NCI-H226 (cell line): ENCODE measurements at regions not wholly inside any gene's neighbourhood (a gene's known extent, or its start where the extent isn't known, plus 50 kb on each side); places are given as distances from the start of the nearest gene placed in this dataset.

Experiments
- DNase-seq: peaks from one replicate; pipeline ENCODE4 v3.0.0-alpha.2; 2015

GRCh38 chr1:73627723-73628122, 570.3 kb downstream of the LRRIQ3 start:
- no peak for DNase-seq

- no peak for DNase-seq
Measured at GRCh38 chr1:73626326-73626725, 571.6 kb downstream of the LRRIQ3 start.

GRCh38 chr1:73623946-73624345, 574.0 kb downstream of the LRRIQ3 start:
- no peak for DNase-seq

- no peak for DNase-seq
Measured at GRCh38 chr1:73617145-73617544, 580.8 kb downstream of the LRRIQ3 start.

GRCh38 chr1:73611681-73612080, 586.3 kb downstream of the LRRIQ3 start:
- DNase-seq = no peak

GRCh38 chr1:73604739-73605138, 593.2 kb downstream of the LRRIQ3 start:
- DNase-seq = no peak

- DNase-seq = no peak
Measured at GRCh38 chr1:73604211-73604610, 593.8 kb downstream of the LRRIQ3 start.

GRCh38 chr1:73593804-73594203, 604.2 kb downstream of the LRRIQ3 start:
- no peak for DNase-seq

GRCh38 chr1:73593364-73593763, 604.6 kb downstream of the LRRIQ3 start:
- no peak for DNase-seq

- no peak for DNase-seq
Measured at GRCh38 chr1:73587080-73587479, 610.9 kb downstream of the LRRIQ3 start.

GRCh38 chr1:73577206-73577605, 620.8 kb downstream of the LRRIQ3 start:
- no peak for DNase-seq

GRCh38 chr1:73576083-73576482, 621.9 kb downstream of the LRRIQ3 start:
- DNase-seq = no peak

GRCh38 chr1:73564294-73564693, 633.7 kb downstream of the LRRIQ3 start:
- DNase-seq = no peak

- no peak for DNase-seq
Measured at GRCh38 chr1:73556270-73556669, 641.7 kb downstream of the LRRIQ3 start.

- no peak for DNase-seq
Measured at GRCh38 chr1:73537400-73537799, 660.6 kb downstream of the LRRIQ3 start.

GRCh38 chr1:73517603-73518191, 680.3 kb downstream of the LRRIQ3 start:
- DNase-seq = no peak

GRCh38 chr1:73516451-73516850, 681.5 kb downstream of the LRRIQ3 start:
- DNase-seq = no peak

- no peak for DNase-seq
Measured at GRCh38 chr1:73511038-73511437, 686.9 kb downstream of the LRRIQ3 start.

GRCh38 chr1:73500154-73500553, 697.8 kb downstream of the LRRIQ3 start:
- DNase-seq = no peak

- no peak for DNase-seq
Measured at GRCh38 chr1:73499671-73500070, 698.3 kb downstream of the LRRIQ3 start.

- DNase-seq = no peak
Measured at GRCh38 chr1:73491621-73492020, 706.4 kb downstream of the LRRIQ3 start.

GRCh38 chr1:73475316-73475870, 722.6 kb downstream of the LRRIQ3 start:
- no peak for DNase-seq

- DNase-seq = no peak
Measured at GRCh38 chr1:73472810-73473209, 725.2 kb downstream of the LRRIQ3 start.

- DNase-seq = no peak
Measured at GRCh38 chr1:73467731-73468130, 730.2 kb downstream of the LRRIQ3 start.

GRCh38 chr1:73463873-73464272, 734.1 kb downstream of the LRRIQ3 start:
- DNase-seq = no peak
